Karpas-422 (cell line): ENCODE measurements at regions not wholly inside any gene's neighbourhood (a gene's known extent, or its start where the extent isn't known, plus 50 kb on each side); places are given as distances from the start of the nearest gene placed in this dataset.

Experiments
- DNase-seq: peaks from one replicate; pipeline ENCODE4 v3.0.0-alpha.2; 2015
- H2AFZ ChIP-seq: fragments of 200-600 bp; sonication (generic); 2 replicates; pipeline ENCODE4 v1.6.1; 2014; ENCODE audit warnings: antibody characterized with exemption, low read length, mixed read lengths
- H3K27ac ChIP-seq: fragments of 200-600 bp; sonication (generic); 2 replicates; pipeline ENCODE4 v1.5.1; 2014; ENCODE audit warnings: mild to moderate bottlenecking, low read length, moderate library complexity
- H3K27me3 ChIP-seq: fragments of 200-600 bp; sonication (generic); 2 replicates; pipeline ENCODE4 v1.6.1; 2014; ENCODE audit warnings: low read length, mixed read lengths
- H3K36me3 ChIP-seq: fragments of 200-600 bp; sonication (generic); 2 replicates; pipeline ENCODE4 v1.6.1; 2014; ENCODE audit warnings: low read length, mixed read lengths; ENCODE audit not compliant: insufficient read depth
- H3K4me1 ChIP-seq: fragments of 200-600 bp; sonication (generic); 2 replicates; pipeline ENCODE4 v1.6.1; 2014; ENCODE audit warnings: mild to moderate bottlenecking, low read length, mixed read lengths
- H3K4me2 ChIP-seq: fragments of 200-600 bp; sonication (generic); 2 replicates; pipeline ENCODE4 v1.6.1; 2014; ENCODE audit warnings: low read length, low read depth, mild to moderate bottlenecking; ENCODE audit not compliant: poor library complexity, severe bottlenecking
- H3K4me3 ChIP-seq: fragments of 200-600 bp; sonication (generic); 2 replicates; pipeline ENCODE4 v1.5.1; 2014; ENCODE audit warnings: mild to moderate bottlenecking, antibody characterized with exemption, low read length, mixed read lengths
- H3K79me2 ChIP-seq: fragments of 200-600 bp; sonication (generic); 2 replicates; pipeline ENCODE4 v1.6.1; 2014; ENCODE audit warnings: mild to moderate bottlenecking, low read length, mixed read lengths
- H3K9ac ChIP-seq: fragments of 200-600 bp; sonication (generic); 2 replicates; pipeline ENCODE4 v1.6.0; 2014; ENCODE audit warnings: low read length
- H3K9me2 ChIP-seq: fragments of 200-600 bp; sonication (generic), shearing (Covaris generic); replicated peaks from 2 replicates; pipeline ENCODE4 v1.6.0; 2014; ENCODE audit warnings: mild to moderate bottlenecking, low read length, moderate library complexity; ENCODE audit not compliant: insufficient read depth
- H3K9me3 ChIP-seq: fragments of 300-700, 200-600 bp; sonication (generic); 2 replicates; pipeline ENCODE4 v1.6.1; 2014; ENCODE audit warnings: low read length, mixed read lengths
- H4K20me1 ChIP-seq: fragments of 200-600 bp; sonication (generic); 2 replicates; pipeline ENCODE4 v1.6.1; 2014; ENCODE audit warnings: mild to moderate bottlenecking, antibody characterized with exemption, low read length, low read depth; ENCODE audit not compliant: insufficient read depth

DNA sequence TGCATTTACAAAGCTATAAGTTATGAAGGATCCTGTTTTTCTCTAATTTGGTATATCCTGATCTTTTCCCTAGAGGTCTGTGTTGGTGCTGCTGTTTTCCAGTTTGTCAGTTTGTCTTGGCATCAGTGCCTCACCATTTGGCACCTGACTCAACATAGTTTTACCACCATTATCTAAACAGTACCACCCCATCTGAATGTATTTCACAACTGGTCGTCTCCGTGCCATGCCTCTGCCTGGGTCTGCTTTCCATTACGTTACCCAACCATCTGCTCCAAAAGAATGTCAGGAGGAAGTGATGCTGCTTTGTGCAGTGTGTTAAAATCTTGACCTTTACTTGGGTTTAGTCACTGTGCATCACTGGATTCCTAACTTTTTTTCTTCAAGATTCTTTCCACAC lies 129.3 kb upstream of the RASSF8 start:
- Histone ChIP-seq H3K9me2 (no peaks in the 10 kb centered on the region), H3K4me2 (no peak overlapping the region), H3K27ac (no peak overlapping the region), H3K9ac (no peak overlapping the region), H2AFZ (no peak overlapping the region), H3K36me3 (no peaks in the 10 kb centered on the region), H3K4me3 (no peak overlapping the region), H3K9me3 (no peaks in the 10 kb centered on the region), H3K27me3 (no peaks in the 10 kb centered on the region), H3K79me2 (no peaks in the 10 kb centered on the region), H3K4me1 (no peaks in the 10 kb centered on the region), H4K20me1 (no peaks in the 10 kb centered on the region)
- no peak for DNase-seq

DNA sequence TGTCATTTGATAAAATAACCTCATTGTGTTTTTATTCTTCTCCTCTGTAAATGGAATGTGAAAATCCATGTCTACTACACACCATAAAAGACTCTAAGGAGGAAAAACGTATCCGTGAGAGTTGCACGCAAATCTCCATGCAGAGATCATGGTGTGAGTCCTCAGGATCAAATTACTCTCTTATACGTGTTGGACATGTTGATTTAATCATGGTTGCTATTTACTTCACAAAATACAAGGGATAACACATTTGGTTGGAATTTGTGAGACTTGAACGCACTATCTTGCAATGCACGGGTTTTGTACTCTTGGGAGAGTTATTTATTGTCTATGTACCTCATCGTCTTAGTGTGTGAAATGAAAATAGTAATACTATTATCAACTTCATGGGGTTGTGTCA lies 128.0 kb upstream of the RASSF8 start:
- Histone ChIP-seq H3K27me3 (no peaks in the 10 kb centered on the region), H4K20me1 (no peaks in the 10 kb centered on the region), H3K79me2 (no peaks in the 10 kb centered on the region), H3K9me3 (no peaks in the 10 kb centered on the region), H3K36me3 (no peaks in the 10 kb centered on the region), H3K4me1 (no peaks in the 10 kb centered on the region), H3K9me2 (no peaks in the 10 kb centered on the region), H3K4me2 (no peak overlapping the region), H3K27ac (no peak overlapping the region), H2AFZ (no peak overlapping the region), H3K4me3 (no peak overlapping the region), H3K9ac (no peak overlapping the region)
- no peak for DNase-seq

DNA sequence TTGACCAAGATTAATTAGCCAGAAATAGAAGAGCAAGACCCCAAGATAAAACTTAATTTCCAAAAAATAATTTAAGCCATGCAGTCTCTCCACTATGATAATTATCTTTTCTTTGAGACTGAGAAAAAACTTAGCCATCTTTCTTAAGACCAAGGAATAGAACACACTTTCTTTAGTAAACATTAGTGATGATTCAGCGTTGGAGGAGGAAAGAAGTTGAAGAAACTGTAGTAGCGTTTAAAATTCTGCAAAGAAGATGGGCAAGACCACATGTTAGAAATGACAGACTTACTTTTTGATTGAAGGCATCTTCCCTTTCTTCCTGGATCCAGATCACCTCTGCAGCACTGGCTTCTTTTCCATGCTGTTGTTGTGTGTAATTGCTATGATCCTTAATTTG lies 124.8 kb upstream of the RASSF8 start:
- H3K4me1 ChIP-seq = no peaks in the 10 kb centered on the region
- H3K79me2 ChIP-seq = no peaks in the 10 kb centered on the region
- H3K4me2 ChIP-seq = no peak overlapping the region
- H3K27me3 ChIP-seq = no peaks in the 10 kb centered on the region
- H3K36me3 ChIP-seq = no peaks in the 10 kb centered on the region
- H3K9me2 ChIP-seq = no peaks in the 10 kb centered on the region
- DNase-seq = no peak
- no peak overlapping the region for H3K27ac ChIP-seq
- no peak overlapping the region for H3K4me3 ChIP-seq
- H2AFZ ChIP-seq = no peak overlapping the region
- no peaks in the 10 kb centered on the region for H3K9me3 ChIP-seq
- H4K20me1 ChIP-seq = no peaks in the 10 kb centered on the region
- no peak overlapping the region for H3K9ac ChIP-seq

DNA sequence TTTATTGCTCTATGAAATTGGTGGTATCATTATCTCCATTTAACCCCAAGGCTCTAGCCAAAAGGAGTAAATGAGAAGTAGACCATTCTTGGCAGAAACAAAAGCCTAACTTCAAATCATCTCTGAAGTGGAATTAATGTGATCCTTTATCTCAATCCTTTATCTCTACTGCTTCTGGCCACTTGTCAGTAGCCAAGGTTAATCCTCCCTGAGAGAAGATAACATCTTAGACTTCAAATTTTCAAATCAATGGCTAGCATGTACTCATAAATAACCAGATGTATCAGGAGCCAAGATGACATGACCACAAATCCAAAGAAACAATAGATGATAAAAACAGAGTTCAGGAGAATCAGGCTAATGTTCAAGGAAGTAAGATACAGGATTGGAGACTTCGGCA lies 123.1 kb upstream of the RASSF8 start:
- H3K4me3 ChIP-seq = no peak overlapping the region
- H3K36me3 ChIP-seq = no peaks in the 10 kb centered on the region
- no peaks in the 10 kb centered on the region for H4K20me1 ChIP-seq
- H3K9me3 ChIP-seq = no peaks in the 10 kb centered on the region
- no peaks in the 10 kb centered on the region for H3K9me2 ChIP-seq
- no peak overlapping the region for H3K9ac ChIP-seq
- no peak overlapping the region for H3K27ac ChIP-seq
- H3K4me1 ChIP-seq = no peaks in the 10 kb centered on the region
- DNase-seq = no peak
- no peak overlapping the region for H3K4me2 ChIP-seq
- no peak overlapping the region for H2AFZ ChIP-seq
- H3K79me2 ChIP-seq = no peaks in the 10 kb centered on the region
- H3K27me3 ChIP-seq = no peaks in the 10 kb centered on the region

DNA sequence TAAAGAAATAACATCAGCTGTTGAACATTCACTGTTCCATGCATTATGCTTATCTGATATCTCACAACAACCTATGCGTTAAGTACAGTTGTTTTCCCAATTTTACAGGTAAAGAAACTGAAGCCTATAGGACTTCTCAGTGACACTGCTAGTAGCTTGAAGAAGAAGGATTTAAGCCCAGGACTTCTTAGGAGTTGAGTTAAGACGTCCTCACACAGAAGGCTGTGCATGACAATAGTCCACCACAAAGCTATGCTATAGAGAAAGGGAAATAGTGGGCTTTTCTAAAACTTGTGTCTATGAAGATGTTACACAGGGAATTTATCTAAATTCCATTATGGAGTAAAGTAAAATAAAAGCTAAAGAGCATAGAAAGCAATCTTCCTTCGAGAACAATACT lies 120.5 kb upstream of the RASSF8 start:
- Histone ChIP-seq H3K9me3 (no peaks in the 10 kb centered on the region), H3K36me3 (no peaks in the 10 kb centered on the region), H4K20me1 (no peaks in the 10 kb centered on the region), H3K79me2 (no peaks in the 10 kb centered on the region), H2AFZ (no peak overlapping the region), H3K9me2 (no peaks in the 10 kb centered on the region), H3K9ac (no peak overlapping the region), H3K27ac (no peak overlapping the region), H3K4me3 (no peak overlapping the region), H3K4me2 (no peak overlapping the region), H3K4me1 (no peaks in the 10 kb centered on the region), H3K27me3 (no peaks in the 10 kb centered on the region)
- DNase-seq = no peak

DNA sequence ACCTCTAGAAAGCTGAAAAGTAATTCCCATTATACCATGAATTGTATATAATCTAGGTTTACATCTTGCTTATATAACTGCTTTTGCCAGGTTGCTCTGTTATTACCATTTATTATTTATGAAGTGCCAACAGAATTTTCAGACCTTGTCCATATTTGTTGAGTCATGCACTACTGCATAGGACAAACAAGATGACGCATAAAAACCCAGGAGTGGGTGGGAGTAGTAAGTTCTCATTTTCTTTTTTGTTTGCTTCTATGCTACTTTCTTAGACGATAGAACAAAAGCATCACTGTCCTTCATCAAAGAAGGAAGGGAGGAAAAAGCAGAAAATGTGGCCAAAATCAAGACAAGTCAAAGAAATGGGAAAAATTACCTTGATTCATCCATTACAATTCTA lies 119.0 kb upstream of the RASSF8 start:
- H3K27me3 ChIP-seq = no peaks in the 10 kb centered on the region
- no peak for DNase-seq
- no peaks in the 10 kb centered on the region for H3K9me2 ChIP-seq
- H3K9ac ChIP-seq = no peak overlapping the region
- no peak overlapping the region for H2AFZ ChIP-seq
- no peak overlapping the region for H3K4me3 ChIP-seq
- H3K4me2 ChIP-seq = no peak overlapping the region
- no peaks in the 10 kb centered on the region for H3K36me3 ChIP-seq
- no peaks in the 10 kb centered on the region for H3K4me1 ChIP-seq
- H3K27ac ChIP-seq = no peak overlapping the region
- no peaks in the 10 kb centered on the region for H4K20me1 ChIP-seq
- no peaks in the 10 kb centered on the region for H3K79me2 ChIP-seq
- no peaks in the 10 kb centered on the region for H3K9me3 ChIP-seq

DNA sequence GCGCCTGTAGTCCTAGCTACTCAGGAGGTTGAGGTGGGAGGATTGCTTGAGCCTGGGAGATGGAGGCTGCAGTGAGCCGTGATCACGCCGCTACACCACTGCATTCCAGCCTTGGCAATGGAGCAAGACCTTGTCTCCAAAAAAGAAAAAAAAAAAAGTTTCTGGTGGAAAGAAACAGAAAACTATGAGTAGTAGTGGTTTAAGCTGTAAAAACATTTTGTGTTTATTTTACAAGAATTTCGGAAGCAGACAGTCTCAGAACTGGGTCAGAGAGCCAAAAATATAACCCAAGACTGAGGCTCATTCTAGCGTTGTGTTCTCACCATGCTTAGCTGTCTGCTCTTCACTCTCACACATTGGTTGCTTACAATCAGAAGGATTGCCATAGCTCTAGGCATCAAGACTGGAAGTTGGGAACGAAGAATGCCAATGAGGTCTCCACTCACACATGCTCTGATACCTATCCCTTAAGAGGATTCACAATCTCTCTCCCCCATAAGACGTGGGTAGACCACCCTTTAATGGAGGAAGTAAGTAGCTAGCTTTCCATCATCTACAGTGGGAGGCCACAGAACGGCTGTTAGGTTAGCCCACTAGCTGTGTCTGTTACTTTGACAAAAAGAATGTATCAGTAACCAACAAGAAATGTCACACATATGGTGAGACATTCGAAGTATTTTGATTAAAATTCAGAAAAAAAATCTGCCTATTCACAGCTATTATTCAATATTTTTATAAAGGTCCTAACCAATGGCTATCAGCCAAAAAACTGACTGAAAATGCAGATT lies 117.6 kb upstream of the RASSF8 start:
- no peak for DNase-seq
- Histone ChIP-seq H3K4me2 (no peak overlapping the region), H3K9ac (no peak overlapping the region), H3K79me2 (no peaks in the 10 kb centered on the region), H3K9me2 (no peaks in the 10 kb centered on the region), H2AFZ (no peak overlapping the region), H3K36me3 (no peaks in the 10 kb centered on the region), H4K20me1 (no peaks in the 10 kb centered on the region), H3K4me3 (no peak overlapping the region), H3K27ac (no peak overlapping the region), H3K27me3 (no peaks in the 10 kb centered on the region), H3K4me1 (no peaks in the 10 kb centered on the region), H3K9me3 (no peaks in the 10 kb centered on the region)

DNA sequence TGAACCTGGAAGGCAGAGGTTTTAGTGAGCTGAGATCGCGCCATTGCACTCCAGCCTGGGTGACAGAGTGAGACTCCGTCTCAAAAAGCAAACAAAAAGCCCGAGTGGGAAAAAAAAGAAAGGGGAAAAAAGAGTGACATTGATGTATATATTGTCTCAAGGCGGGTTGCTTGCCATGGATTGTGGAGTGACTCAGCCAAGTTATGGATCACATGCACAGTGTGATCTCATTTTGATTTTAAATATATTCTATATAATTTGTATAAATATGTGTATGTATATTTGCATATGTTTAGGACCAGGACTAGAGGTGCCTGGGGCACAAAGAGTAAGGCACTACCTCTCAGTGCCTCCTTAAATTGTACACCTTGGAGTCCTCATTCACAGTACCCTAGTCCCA lies 116.2 kb upstream of the RASSF8 start:
- Histone ChIP-seq H3K9ac (no peak overlapping the region), H3K27ac (no peak overlapping the region), H3K4me2 (no peak overlapping the region), H3K4me1 (no peaks in the 10 kb centered on the region), H3K9me2 (no peaks in the 10 kb centered on the region), H3K36me3 (no peaks in the 10 kb centered on the region), H4K20me1 (no peaks in the 10 kb centered on the region), H2AFZ (no peak overlapping the region), H3K79me2 (no peaks in the 10 kb centered on the region), H3K9me3 (no peaks in the 10 kb centered on the region), H3K27me3 (no peaks in the 10 kb centered on the region), H3K4me3 (no peak overlapping the region)
- DNase-seq = no peak
